ENCODE measurements at regions not wholly inside any gene's neighbourhood (a gene's known extent, or its start where the extent isn't known, plus 50 kb on each side); places are given as distances from the start of the nearest gene placed in this dataset.
A peak's percentile ranks its signal among the peaks of the same experiment; 100 is the strongest.

- no peak for FAIRE-seq
- DNase-seq (ENCODE audit: insufficient read length, low spot score), result peak; percentile 46
- peak; percentile 14 for TF ChIP-seq CTCF (IDR thresholded peaks at IDR 0.05; ENCODE audit: insufficient read depth, missing control alignments)
These were observed 176.2 kb upstream of the TOPAZ1 start for GRCh38 chr3:44065311-44066094.

DNA sequence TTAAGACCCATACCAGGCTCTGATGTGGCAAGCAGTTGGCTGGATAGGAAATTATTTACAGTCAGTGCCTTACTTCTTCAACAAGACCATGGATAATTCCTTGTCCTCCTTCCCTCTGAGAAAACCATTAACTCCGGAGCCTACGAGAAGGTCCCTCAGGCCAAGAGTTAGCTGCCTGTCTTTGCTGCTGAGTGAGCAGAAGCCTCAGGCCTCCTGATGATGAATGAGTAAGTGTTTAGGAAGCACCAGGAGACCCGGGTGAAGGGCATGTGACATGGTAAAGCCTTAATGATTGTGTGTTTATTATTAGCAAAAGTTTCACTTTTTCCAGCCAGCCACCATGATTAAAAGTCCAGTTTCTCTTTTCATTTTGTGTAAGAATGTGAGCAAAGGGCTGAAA lies 174.9 kb upstream of the TOPAZ1 start:
- DNase-seq (ENCODE audit: insufficient read length, low spot score), result no peak
- TF ChIP-seq CTCF (IDR thresholded peaks at IDR 0.05; ENCODE audit: insufficient read depth, missing control alignments), result no peak
- FAIRE-seq, result no peak

DNA sequence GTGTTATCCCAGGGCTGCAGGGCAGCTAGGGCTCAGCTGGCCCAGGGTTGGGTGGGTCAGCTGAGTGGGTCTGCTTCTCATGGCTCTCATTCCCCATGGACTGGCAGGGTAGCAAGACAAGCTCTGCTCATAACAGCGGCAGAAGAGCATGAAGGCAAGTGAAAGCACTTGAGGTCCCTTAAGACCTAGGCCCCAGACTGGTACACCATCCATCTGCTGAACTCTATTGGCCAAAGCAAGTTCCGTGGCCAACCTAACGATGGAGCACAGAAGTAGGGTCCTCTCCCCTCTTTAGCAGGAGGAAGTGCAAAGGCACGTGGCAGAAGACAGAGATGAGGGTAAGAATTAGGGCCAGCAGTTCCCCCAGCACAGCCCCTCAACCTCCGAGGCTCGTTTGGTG lies 174.3 kb upstream of the TOPAZ1 start:
- FAIRE-seq (no peak), DNase-seq (ENCODE audit: insufficient read length, low spot score) (no peak)
- no peak for TF ChIP-seq CTCF (IDR thresholded peaks at IDR 0.05; ENCODE audit: insufficient read depth, missing control alignments)

DNA sequence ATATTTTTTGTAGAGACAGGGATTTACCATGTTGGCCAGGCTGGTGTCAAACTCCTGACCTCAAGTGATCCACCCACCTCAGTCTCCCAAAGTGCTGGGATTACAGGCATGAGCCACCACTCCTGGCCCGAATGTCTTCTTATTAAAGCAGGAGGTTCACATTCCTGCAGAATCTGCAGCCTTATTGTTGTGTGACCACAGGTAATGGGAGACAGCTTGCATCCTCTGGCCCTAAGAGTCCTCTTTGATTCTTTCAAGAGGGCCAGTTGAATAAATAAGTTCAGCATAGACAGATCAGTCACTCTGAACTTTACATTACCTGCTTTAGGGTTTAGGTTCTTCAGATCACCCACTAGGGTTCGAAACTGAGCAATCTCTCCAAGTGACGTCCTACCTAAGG lies 172.9 kb upstream of the TOPAZ1 start:
- DNase-seq (ENCODE audit: insufficient read length, low spot score) (no peak), FAIRE-seq (no peak)
- TF ChIP-seq CTCF (IDR thresholded peaks at IDR 0.05; ENCODE audit: insufficient read depth, missing control alignments), result no peak

- no peak for FAIRE-seq
- no peak for TF ChIP-seq CTCF (IDR thresholded peaks at IDR 0.05; ENCODE audit: insufficient read depth, missing control alignments)
These were observed 172.4 kb upstream of the TOPAZ1 start for GRCh38 chr3:44069276-44069675.

DNA sequence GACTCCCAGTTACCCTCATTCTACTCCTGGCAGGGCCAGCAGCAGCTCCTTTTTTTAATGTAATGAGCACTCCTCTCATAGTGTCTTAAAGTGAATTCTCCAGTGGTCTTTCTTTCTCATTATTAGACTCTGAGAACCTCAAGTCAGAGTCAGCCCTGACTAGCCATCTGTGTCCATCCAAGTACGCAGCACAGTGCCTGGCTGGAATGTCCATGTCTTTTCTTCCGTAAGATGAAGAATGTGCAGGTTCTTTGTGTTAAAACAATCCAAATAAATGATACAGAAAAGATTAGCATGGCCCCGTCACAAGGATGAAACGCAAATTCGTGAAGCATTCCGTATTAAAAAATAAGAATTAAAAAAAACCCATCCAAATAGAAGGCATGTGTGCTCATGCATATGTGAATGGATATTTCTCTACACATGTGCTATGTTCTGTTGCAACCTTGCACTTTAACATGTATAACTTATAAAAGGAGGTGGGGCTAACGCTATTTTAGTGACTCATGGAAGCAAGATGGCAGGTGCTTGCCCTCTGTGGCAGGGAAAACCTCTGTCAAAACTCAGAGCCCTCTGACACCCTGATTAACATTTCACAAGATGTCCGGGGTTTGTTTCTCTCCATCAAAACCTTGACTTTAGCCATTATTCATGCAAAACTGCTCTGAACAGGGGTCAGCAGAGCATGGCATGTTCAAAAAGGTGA lies 170.7 kb upstream of the TOPAZ1 start:
- FAIRE-seq (no peak), DNase-seq (ENCODE audit: insufficient read length, low spot score) (no peak)
- no peak for TF ChIP-seq CTCF (IDR thresholded peaks at IDR 0.05; ENCODE audit: insufficient read depth, missing control alignments)

More at GRCh38 chr3:44069276-44069675, 172.4 kb upstream of the TOPAZ1 start:
- no peak for DNase-seq (ENCODE audit: insufficient read length, low spot score)

Data from D721Med (cell line).